BE2C (cell line): ENCODE measurements at regions not wholly inside any gene's neighbourhood (a gene's known extent, or its start where the extent isn't known, plus 50 kb on each side); places are given as distances from the start of the nearest gene placed in this dataset.
"Not testable (repeated sequence)": the region's sequence is repeated elsewhere in the genome, so short reads cannot be mapped to it uniquely, and the experiment has no call there.

Experiments used
- DNase-seq: peaks from one replicate; pipeline ENCODE4 v3.0.0-alpha.2; 2020
- H3K27me3 ChIP-seq: fragments of 250-450 bp; sonication (Bioruptor Pico); 2 replicates; pipeline ENCODE4 v1.5.1; 2020; ENCODE audit warnings: mild to moderate bottlenecking
- H3K36me3 ChIP-seq: fragments of 250-450 bp; sonication (Bioruptor Pico); 2 replicates; pipeline ENCODE4 v1.5.1; 2020; ENCODE audit warnings: mild to moderate bottlenecking
- H3K4me1 ChIP-seq: fragments of 250-450 bp; sonication (Bioruptor Pico); 2 replicates; pipeline ENCODE4 v1.5.1; 2020
- H3K4me3 ChIP-seq: 2 replicates; pipeline ENCODE4 v1.5.1; 2011; ENCODE audit warnings: low read depth, low read length
- H3K9me3 ChIP-seq: fragments of 250-450 bp; sonication (Bioruptor Pico); 2 replicates; pipeline ENCODE4 v1.5.1; 2020

DNA sequence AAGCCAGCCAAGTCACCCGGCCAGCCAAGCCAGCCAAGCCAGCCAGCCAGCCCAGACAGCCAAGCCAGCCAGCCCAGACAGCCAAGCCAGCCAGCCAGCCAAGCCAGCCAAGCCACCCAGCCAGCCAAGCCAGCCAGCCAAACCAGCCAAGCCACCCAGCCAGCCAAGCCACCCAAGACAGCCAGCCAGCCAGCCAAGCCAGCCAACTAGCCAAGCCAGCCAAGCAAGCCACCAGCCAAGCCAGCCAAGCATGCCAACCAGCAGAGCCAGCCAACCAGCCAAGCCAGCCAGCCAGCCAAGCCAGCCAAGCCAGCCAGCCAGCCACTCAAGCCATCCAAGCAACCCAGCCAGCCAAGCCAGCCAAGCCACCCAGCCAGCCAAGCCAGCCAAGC lies 323.1 kb upstream of the PLGLB2 start:
- not testable (repeated sequence) for H3K9me3 ChIP-seq, H3K36me3 ChIP-seq, DNase-seq, H3K4me1 ChIP-seq, H3K27me3 ChIP-seq, H3K4me3 ChIP-seq

- not testable (repeated sequence) for H3K4me1 ChIP-seq, H3K36me3 ChIP-seq, H3K9me3 ChIP-seq, DNase-seq, H3K27me3 ChIP-seq, H3K4me3 ChIP-seq
These were observed 322.7 kb upstream of the PLGLB2 start for GRCh38 chr2:87425191-87425590.

- not testable (repeated sequence) for H3K27me3 ChIP-seq, H3K4me1 ChIP-seq, DNase-seq, H3K4me3 ChIP-seq, H3K9me3 ChIP-seq, H3K36me3 ChIP-seq
These were observed 322.2 kb upstream of the PLGLB2 start for GRCh38 chr2:87425717-87426116.

- H3K27me3 ChIP-seq, DNase-seq, H3K9me3 ChIP-seq, H3K4me1 ChIP-seq, H3K36me3 ChIP-seq, H3K4me3 ChIP-seq: not testable (repeated sequence)
These were observed 319.3 kb upstream of the PLGLB2 start for GRCh38 chr2:87428452-87429130.

- H3K27me3 ChIP-seq, H3K4me3 ChIP-seq, H3K9me3 ChIP-seq, DNase-seq, H3K36me3 ChIP-seq, H3K4me1 ChIP-seq: not testable (repeated sequence)
These were observed 318.5 kb upstream of the PLGLB2 start for GRCh38 chr2:87429206-87429930.

- not testable (repeated sequence) for H3K27me3 ChIP-seq, H3K4me1 ChIP-seq, H3K36me3 ChIP-seq, DNase-seq, H3K4me3 ChIP-seq, H3K9me3 ChIP-seq
These were observed 318.0 kb upstream of the PLGLB2 start for GRCh38 chr2:87429931-87430275.

- H3K27me3 ChIP-seq, DNase-seq, H3K4me1 ChIP-seq: not testable (repeated sequence)
These were observed 316.8 kb upstream of the PLGLB2 start for GRCh38 chr2:87431051-87431450.

GRCh38 chr2:87432711-87433453 lies 315.0 kb upstream of the PLGLB2 start:
- not testable (repeated sequence) for H3K36me3 ChIP-seq, H3K9me3 ChIP-seq, DNase-seq, H3K4me3 ChIP-seq, H3K4me1 ChIP-seq, H3K27me3 ChIP-seq

More at GRCh38 chr2:87431051-87431450, 316.8 kb upstream of the PLGLB2 start:
- not testable (repeated sequence) for H3K4me3 ChIP-seq, H3K9me3 ChIP-seq, H3K36me3 ChIP-seq

DNA sequence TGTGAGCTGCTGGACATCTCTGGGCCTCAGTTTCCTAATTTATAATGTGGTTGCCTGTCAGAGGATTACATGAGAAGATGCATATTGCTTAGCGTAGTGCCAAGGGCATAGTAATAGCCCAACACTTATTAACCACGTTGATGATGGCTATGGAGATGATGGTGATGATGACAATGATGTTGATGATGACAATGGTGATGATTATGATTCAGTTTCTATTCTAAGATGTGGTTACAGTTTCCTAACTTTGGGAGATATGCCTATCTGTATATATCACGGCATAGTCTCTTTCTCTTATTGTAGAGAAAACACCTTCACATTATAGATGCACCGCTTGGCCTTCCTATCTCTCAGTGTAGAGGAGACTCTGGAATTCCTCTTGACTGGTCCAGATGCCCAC lies 311.9 kb upstream of the PLGLB2 start:
- H3K9me3 ChIP-seq, H3K4me3 ChIP-seq, DNase-seq, H3K27me3 ChIP-seq, H3K36me3 ChIP-seq, H3K4me1 ChIP-seq: not testable (repeated sequence)

DNA sequence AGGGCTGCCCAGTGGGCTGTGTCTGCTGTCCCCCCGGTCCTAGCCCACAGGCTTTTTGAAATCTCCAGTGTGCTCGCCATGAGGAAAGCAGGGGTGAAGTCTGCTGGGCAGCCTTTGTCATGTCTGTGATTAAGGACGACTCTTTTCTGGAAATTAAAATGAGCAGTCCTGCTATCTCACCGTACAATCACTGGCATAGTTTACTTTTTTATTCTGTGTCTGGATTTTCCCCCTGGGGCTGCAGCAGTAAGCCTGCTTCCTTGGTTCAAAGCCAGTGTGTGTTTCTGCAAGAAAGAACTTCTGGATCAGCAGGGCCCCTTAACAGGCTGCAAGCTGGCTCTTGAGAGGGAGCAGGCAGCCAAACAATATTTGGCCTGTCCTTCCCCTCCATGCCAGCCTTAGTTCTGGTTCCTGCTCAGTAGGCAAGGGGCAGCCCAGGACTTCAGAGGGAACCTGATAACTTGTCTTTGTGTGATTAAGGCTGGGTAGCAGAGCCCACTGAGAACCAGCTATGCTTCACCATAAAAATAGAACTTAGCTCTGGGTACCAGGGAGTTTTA lies 310.1 kb upstream of the PLGLB2 start:
- H3K9me3 ChIP-seq, H3K36me3 ChIP-seq, H3K4me1 ChIP-seq, H3K4me3 ChIP-seq, DNase-seq, H3K27me3 ChIP-seq: not testable (repeated sequence)

- H3K4me1 ChIP-seq, H3K9me3 ChIP-seq, H3K4me3 ChIP-seq, DNase-seq, H3K36me3 ChIP-seq, H3K27me3 ChIP-seq: not testable (repeated sequence)
These were observed 309.0 kb upstream of the PLGLB2 start for GRCh38 chr2:87438780-87439454.
